ENCODE measurements at regions not wholly inside any gene's neighbourhood (a gene's known extent, or its start where the extent isn't known, plus 50 kb on each side); places are given as distances from the start of the nearest gene placed in this dataset.

DNA sequence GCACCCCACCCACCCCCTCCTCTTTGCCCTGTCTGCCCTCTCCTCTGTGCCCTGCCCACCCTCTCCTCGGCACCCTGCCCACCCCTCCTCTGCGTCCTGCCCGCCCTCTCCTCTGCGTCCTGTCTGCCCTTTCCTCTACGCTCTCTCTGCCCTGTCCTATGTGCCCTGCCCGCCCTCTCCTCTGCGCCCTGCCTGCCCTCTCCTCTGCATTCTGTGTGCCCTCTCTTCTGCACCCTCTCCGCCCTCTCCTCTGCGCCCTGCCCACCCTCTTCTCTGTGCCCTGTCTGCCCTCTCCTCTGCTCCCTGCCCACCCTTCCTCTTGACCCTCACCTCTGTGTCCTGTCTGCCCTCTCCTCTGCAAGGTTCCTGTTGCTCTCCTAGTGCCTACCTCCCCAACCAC lies 233.6 kb downstream of the SMAD2 start (continued):
- TF ChIP-seq, protein P1, sequence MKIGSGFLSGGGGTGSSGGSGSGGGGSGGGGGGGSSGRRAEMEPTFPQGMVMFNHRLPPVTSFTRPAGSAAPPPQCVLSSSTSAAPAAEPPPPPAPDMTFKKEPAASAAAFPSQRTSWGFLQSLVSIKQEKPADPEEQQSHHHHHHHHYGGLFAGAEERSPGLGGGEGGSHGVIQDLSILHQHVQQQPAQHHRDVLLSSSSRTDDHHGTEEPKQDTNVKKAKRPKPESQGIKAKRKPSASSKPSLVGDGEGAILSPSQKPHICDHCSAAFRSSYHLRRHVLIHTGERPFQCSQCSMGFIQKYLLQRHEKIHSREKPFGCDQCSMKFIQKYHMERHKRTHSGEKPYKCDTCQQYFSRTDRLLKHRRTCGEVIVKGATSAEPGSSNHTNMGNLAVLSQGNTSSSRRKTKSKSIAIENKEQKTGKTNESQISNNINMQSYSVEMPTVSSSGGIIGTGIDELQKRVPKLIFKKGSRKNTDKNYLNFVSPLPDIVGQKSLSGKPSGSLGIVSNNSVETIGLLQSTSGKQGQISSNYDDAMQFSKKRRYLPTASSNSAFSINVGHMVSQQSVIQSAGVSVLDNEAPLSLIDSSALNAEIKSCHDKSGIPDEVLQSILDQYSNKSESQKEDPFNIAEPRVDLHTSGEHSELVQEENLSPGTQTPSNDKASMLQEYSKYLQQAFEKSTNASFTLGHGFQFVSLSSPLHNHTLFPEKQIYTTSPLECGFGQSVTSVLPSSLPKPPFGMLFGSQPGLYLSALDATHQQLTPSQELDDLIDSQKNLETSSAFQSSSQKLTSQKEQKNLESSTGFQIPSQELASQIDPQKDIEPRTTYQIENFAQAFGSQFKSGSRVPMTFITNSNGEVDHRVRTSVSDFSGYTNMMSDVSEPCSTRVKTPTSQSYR (CRISPR knock-in tag; IDR thresholded peaks at IDR 0.05; ENCODE audit: borderline replicate concordance), result no peak
- TF ChIP-seq, protein P2, sequence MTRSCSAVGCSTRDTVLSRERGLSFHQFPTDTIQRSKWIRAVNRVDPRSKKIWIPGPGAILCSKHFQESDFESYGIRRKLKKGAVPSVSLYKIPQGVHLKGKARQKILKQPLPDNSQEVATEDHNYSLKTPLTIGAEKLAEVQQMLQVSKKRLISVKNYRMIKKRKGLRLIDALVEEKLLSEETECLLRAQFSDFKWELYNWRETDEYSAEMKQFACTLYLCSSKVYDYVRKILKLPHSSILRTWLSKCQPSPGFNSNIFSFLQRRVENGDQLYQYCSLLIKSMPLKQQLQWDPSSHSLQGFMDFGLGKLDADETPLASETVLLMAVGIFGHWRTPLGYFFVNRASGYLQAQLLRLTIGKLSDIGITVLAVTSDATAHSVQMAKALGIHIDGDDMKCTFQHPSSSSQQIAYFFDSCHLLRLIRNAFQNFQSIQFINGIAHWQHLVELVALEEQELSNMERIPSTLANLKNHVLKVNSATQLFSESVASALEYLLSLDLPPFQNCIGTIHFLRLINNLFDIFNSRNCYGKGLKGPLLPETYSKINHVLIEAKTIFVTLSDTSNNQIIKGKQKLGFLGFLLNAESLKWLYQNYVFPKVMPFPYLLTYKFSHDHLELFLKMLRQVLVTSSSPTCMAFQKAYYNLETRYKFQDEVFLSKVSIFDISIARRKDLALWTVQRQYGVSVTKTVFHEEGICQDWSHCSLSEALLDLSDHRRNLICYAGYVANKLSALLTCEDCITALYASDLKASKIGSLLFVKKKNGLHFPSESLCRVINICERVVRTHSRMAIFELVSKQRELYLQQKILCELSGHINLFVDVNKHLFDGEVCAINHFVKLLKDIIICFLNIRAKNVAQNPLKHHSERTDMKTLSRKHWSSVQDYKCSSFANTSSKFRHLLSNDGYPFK (CRISPR knock-in tag; IDR thresholded peaks at IDR 0.05; ENCODE audit: borderline replicate concordance), result no peak
- TF ChIP-seq ZNF839 (CRISPR knock-in tag; IDR thresholded peaks at IDR 0.05; ENCODE audit: borderline replicate concordance), result no peak
- TF ChIP-seq XRCC5 (optimal IDR thresholded peaks at IDR 0.05; ENCODE audit: low read length), result no peak
- no peak for TF ChIP-seq DR1 (CRISPR knock-in tag; IDR thresholded peaks at IDR 0.05)
- TF ChIP-seq FOXO1 (CRISPR knock-in tag; IDR thresholded peaks at IDR 0.05), result no peak
- no peak for TF ChIP-seq POLR2A (IDR thresholded peaks at IDR 0.05; ENCODE audit: insufficient read depth in 1 of 2, low read depth in 2 of 2, low read length in 2 of 2)
- no peak for TF ChIP-seq BRCA1 (CRISPR knock-in tag; IDR thresholded peaks at IDR 0.05)
- TF ChIP-seq, protein P3, sequence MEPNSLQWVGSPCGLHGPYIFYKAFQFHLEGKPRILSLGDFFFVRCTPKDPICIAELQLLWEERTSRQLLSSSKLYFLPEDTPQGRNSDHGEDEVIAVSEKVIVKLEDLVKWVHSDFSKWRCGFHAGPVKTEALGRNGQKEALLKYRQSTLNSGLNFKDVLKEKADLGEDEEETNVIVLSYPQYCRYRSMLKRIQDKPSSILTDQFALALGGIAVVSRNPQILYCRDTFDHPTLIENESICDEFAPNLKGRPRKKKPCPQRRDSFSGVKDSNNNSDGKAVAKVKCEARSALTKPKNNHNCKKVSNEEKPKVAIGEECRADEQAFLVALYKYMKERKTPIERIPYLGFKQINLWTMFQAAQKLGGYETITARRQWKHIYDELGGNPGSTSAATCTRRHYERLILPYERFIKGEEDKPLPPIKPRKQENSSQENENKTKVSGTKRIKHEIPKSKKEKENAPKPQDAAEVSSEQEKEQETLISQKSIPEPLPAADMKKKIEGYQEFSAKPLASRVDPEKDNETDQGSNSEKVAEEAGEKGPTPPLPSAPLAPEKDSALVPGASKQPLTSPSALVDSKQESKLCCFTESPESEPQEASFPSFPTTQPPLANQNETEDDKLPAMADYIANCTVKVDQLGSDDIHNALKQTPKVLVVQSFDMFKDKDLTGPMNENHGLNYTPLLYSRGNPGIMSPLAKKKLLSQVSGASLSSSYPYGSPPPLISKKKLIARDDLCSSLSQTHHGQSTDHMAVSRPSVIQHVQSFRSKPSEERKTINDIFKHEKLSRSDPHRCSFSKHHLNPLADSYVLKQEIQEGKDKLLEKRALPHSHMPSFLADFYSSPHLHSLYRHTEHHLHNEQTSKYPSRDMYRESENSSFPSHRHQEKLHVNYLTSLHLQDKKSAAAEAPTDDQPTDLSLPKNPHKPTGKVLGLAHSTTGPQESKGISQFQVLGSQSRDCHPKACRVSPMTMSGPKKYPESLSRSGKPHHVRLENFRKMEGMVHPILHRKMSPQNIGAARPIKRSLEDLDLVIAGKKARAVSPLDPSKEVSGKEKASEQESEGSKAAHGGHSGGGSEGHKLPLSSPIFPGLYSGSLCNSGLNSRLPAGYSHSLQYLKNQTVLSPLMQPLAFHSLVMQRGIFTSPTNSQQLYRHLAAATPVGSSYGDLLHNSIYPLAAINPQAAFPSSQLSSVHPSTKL (CRISPR knock-in tag; IDR thresholded peaks at IDR 0.05), result no peak
- TF ChIP-seq MED8 (CRISPR knock-in tag; IDR thresholded peaks at IDR 0.05; ENCODE audit: insufficient replicate concordance), result no peak
- TF ChIP-seq ZNF274 (CRISPR knock-in tag; IDR thresholded peaks at IDR 0.05), result no peak
- no peak for TF ChIP-seq GTF2F1 (IDR thresholded peaks at IDR 0.05; ENCODE audit: low read length)
